HEK293 (cell line): ENCODE measurements at regions not wholly inside any gene's neighbourhood (a gene's known extent, or its start where the extent isn't known, plus 50 kb on each side); places are given as distances from the start of the nearest gene placed in this dataset.
A peak's percentile ranks its signal among the peaks of the same experiment; 100 is the strongest.

Experiments used
- CTCF ChIA-PET: fragments of 350-600 bp; formaldehyde crosslinking; extraction: SDS; loops from one replicate; lab custom pipeline; 2021; ENCODE audit warnings: antibody characterized with exemption; lab: Yijun Ruan, JAX
- POLR2A ChIA-PET: fragments of 300-600 bp; formaldehyde crosslinking; extraction: SDS; loops from one replicate; lab custom pipeline; 2020; ENCODE audit warnings: antibody characterized with exemption, inconsistent platforms; lab: Yijun Ruan, JAX
- H3K27ac ChIP-seq: fragments of 200-500 bp; sonication (Bioruptor generic); 2 replicates; pipeline ENCODE4 v1.5.1; 2014; ENCODE audit warnings: low read depth, low read length, control low read depth, inconsistent platforms; ENCODE audit errors: extremely low read depth
- H3K36me3 ChIP-seq, 2 experiments: fragments of 200-500 bp in 1 of 2; sonication (Bioruptor generic) in 1 of 2; 1 replicate in 1 of 2; 2 replicates in 1 of 2; pipeline ENCODE4 v1.5.1; 2014 to 2017; ENCODE audit warnings: inconsistent platforms in 2 of 2, low read length in 2 of 2; ENCODE audit not compliant: control insufficient read depth in 2 of 2, insufficient read depth in 1 of 2
- H3K4me1 ChIP-seq: fragments of 200-500 bp; sonication (Bioruptor generic); 2 replicates; pipeline ENCODE4 v1.5.1; 2014; ENCODE audit warnings: mild to moderate bottlenecking, low read length, inconsistent platforms; ENCODE audit not compliant: control insufficient read depth, insufficient read depth
- H3K4me3 ChIP-seq: 2 replicates; pipeline ENCODE4 v1.5.1; 2011; ENCODE audit warnings: low read depth, mild to moderate bottlenecking, control low read depth, low read length, moderate library complexity
- H3K9me3 ChIP-seq: fragments of 200-500 bp; sonication (Bioruptor generic); 2 replicates; pipeline ENCODE4 v1.5.1; 2014; ENCODE audit warnings: low read depth, low read length, inconsistent platforms; ENCODE audit not compliant: control insufficient read depth, insufficient read depth
- BCL11A ChIP-seq: fragments of 450-650 bp; formaldehyde crosslinking; IDR thresholded peaks from 2 replicates; pipeline ENCODE4 v1.5.1; 2016; ENCODE audit warnings: low read depth, missing biosample characterization, missing genetic modification characterization
- GLIS1 ChIP-seq: fragments of 450-650 bp; formaldehyde crosslinking; IDR thresholded peaks from 2 replicates; pipeline ENCODE4 v1.5.1; 2016; ENCODE audit warnings: missing biosample characterization, missing genetic modification characterization
- GLIS2 ChIP-seq: fragments of 450-650 bp; formaldehyde crosslinking; IDR thresholded peaks from 2 replicates; pipeline ENCODE4 v1.5.1; 2016; ENCODE audit warnings: missing biosample characterization, missing genetic modification characterization
- HIC1 ChIP-seq: fragments of 450-650 bp; formaldehyde crosslinking; IDR thresholded peaks from 2 replicates; pipeline ENCODE4 v1.5.1; 2016; ENCODE audit warnings: missing biosample characterization, missing genetic modification characterization
- PRDM4 ChIP-seq: fragments of 450-650 bp; formaldehyde crosslinking; IDR thresholded peaks from 2 replicates; pipeline ENCODE4 v1.5.1; 2017; ENCODE audit warnings: missing biosample characterization, missing genetic modification characterization
- REPIN1 ChIP-seq: fragments of 450-650 bp; formaldehyde crosslinking; IDR thresholded peaks from 2 replicates; pipeline ENCODE4 v1.5.1; 2017; ENCODE audit warnings: missing biosample characterization, missing genetic modification characterization, low read depth
- SCRT1 ChIP-seq: fragments of 450-650 bp; formaldehyde crosslinking; IDR thresholded peaks from 2 replicates; pipeline ENCODE4 v1.5.1; 2016; ENCODE audit warnings: missing biosample characterization, missing genetic modification characterization, borderline replicate concordance
- SP7 ChIP-seq: fragments of 450-650 bp; formaldehyde crosslinking; IDR thresholded peaks from 2 replicates; pipeline ENCODE4 v1.5.1; 2016; ENCODE audit warnings: missing biosample characterization, missing genetic modification characterization
- ZIC2 ChIP-seq: fragments of 450-650 bp; formaldehyde crosslinking; IDR thresholded peaks from 2 replicates; pipeline ENCODE4 v1.5.1; 2016; ENCODE audit warnings: missing biosample characterization, missing genetic modification characterization
- ZNF138 ChIP-seq: fragments of 450-650 bp; formaldehyde crosslinking; IDR thresholded peaks from 2 replicates; pipeline ENCODE4 v1.5.1; 2016; ENCODE audit warnings: missing biosample characterization, missing genetic modification characterization, borderline replicate concordance
- ZNF18 ChIP-seq: fragments of 450-650 bp; formaldehyde crosslinking; IDR thresholded peaks from 2 replicates; pipeline ENCODE4 v1.5.1; 2016; ENCODE audit warnings: missing biosample characterization, missing genetic modification characterization
- ZNF202 ChIP-seq: fragments of 450-650 bp; formaldehyde crosslinking; IDR thresholded peaks from 2 replicates; pipeline ENCODE4 v1.5.1; 2016; ENCODE audit warnings: missing biosample characterization, missing genetic modification characterization, borderline replicate concordance
- ZNF223 ChIP-seq: fragments of 450-650 bp; formaldehyde crosslinking; IDR thresholded peaks from 2 replicates; pipeline ENCODE4 v1.5.1; 2016; ENCODE audit warnings: missing biosample characterization, missing genetic modification characterization
- ZNF302 ChIP-seq: fragments of 450-650 bp; formaldehyde crosslinking; IDR thresholded peaks from 2 replicates; pipeline ENCODE4 v1.5.1; 2016; ENCODE audit warnings: missing biosample characterization, missing genetic modification characterization, low read depth
- ZNF335 ChIP-seq: fragments of 450-650 bp; formaldehyde crosslinking; conservative IDR thresholded peaks from 2 replicates; pipeline ENCODE4 v1.5.1; 2016; ENCODE audit warnings: missing biosample characterization, missing genetic modification characterization
- ZNF362 ChIP-seq: fragments of 450-650 bp; formaldehyde crosslinking; IDR thresholded peaks from 2 replicates; pipeline ENCODE4 v1.5.1; 2016; ENCODE audit warnings: missing biosample characterization, missing genetic modification characterization
- ZNF433 ChIP-seq: fragments of 450-650 bp; formaldehyde crosslinking; IDR thresholded peaks from 2 replicates; pipeline ENCODE4 v1.5.1; 2016; ENCODE audit warnings: missing biosample characterization, missing genetic modification characterization, low read depth
- ZNF473 ChIP-seq: fragments of 450-650 bp; formaldehyde crosslinking; IDR thresholded peaks from 2 replicates; pipeline ENCODE4 v1.5.1; 2017; ENCODE audit warnings: missing biosample characterization, missing genetic modification characterization
- ZNF48 ChIP-seq: fragments of 450-650 bp; formaldehyde crosslinking; IDR thresholded peaks from 2 replicates; pipeline ENCODE4 v1.5.1; 2016; ENCODE audit warnings: missing biosample characterization, missing genetic modification characterization
- ZNF530 ChIP-seq: fragments of 450-650 bp; formaldehyde crosslinking; IDR thresholded peaks from 2 replicates; pipeline ENCODE4 v1.5.1; 2016; ENCODE audit warnings: low read depth, missing biosample characterization, missing genetic modification characterization
- ZNF548 ChIP-seq: fragments of 450-650 bp; formaldehyde crosslinking; IDR thresholded peaks from 2 replicates; pipeline ENCODE4 v1.5.1; 2016; ENCODE audit warnings: missing biosample characterization, missing genetic modification characterization
- ZNF585B ChIP-seq: fragments of 450-650 bp; formaldehyde crosslinking; IDR thresholded peaks from 2 replicates; pipeline ENCODE4 v1.5.1; 2016; ENCODE audit warnings: missing biosample characterization, missing genetic modification characterization
- ZNF596 ChIP-seq: fragments of 450-650 bp; IDR thresholded peaks from 2 replicates; pipeline ENCODE4 v1.5.0; 2018; ENCODE audit warnings: missing biosample characterization, mild to moderate bottlenecking, missing genetic modification characterization, moderate library complexity
- ZNF629 ChIP-seq: fragments of 450-650 bp; formaldehyde crosslinking; IDR thresholded peaks from 2 replicates; pipeline ENCODE4 v1.5.1; 2017; ENCODE audit warnings: missing biosample characterization, missing genetic modification characterization
- ZNF664 ChIP-seq: fragments of 450-650 bp; formaldehyde crosslinking; IDR thresholded peaks from 2 replicates; pipeline ENCODE4 v1.5.1; 2016; ENCODE audit warnings: missing biosample characterization, missing genetic modification characterization
- ZNF707 ChIP-seq: fragments of 450-650 bp; formaldehyde crosslinking; IDR thresholded peaks from 2 replicates; pipeline ENCODE4 v1.5.1; 2016; ENCODE audit warnings: missing biosample characterization, missing genetic modification characterization
- ZNF747 ChIP-seq: fragments of 450-650 bp; formaldehyde crosslinking; IDR thresholded peaks from 2 replicates; pipeline ENCODE4 v1.5.1; 2016; ENCODE audit warnings: missing biosample characterization, missing genetic modification characterization
- ZNF792 ChIP-seq: fragments of 450-650 bp; formaldehyde crosslinking; IDR thresholded peaks from 2 replicates; pipeline ENCODE4 v1.5.1; 2016; ENCODE audit warnings: missing biosample characterization, missing genetic modification characterization
- ZSCAN30 ChIP-seq: fragments of 450-650 bp; IDR thresholded peaks from 2 replicates; pipeline ENCODE4 v1.5.1; 2018; ENCODE audit warnings: missing biosample characterization, mild to moderate bottlenecking, missing genetic modification characterization, moderate library complexity

GRCh38 chr1:201655910-201656309 is 117.0 kb downstream of the NAV1 start:
- TF ChIP-seq GLIS1 (tag by site-specific recombination) (0 out of 2 replicates have a peak, but pooled peaks have one; percentile 7), BCL11A (no peak)
- no peaks in the 10 kb centered on the region for H3K9me3 ChIP-seq
- H3K4me1 ChIP-seq: peaks cover 4% of the 10 kb centered on the region
- no peak overlapping the region for H3K4me3 ChIP-seq
- H3K27ac ChIP-seq: no peak overlapping the region
- CTCF ChIA-PET: interaction anchor here (0.8 to 1.3 kb wide), 5 partner anchors 17 to 136 kb away, joined by 3 to 4 read pairs (median 4); no protein-coding TSS in a partner anchor
- POLR2A ChIA-PET: no interaction called here
- H3K36me3 ChIP-seq: no peaks in the 10 kb centered on the region

- no peak overlapping the region for H3K4me3 ChIP-seq
- POLR2A ChIA-PET: no interaction called here
- CTCF ChIA-PET: interaction anchor here (0.9 to 1.0 kb wide), 3 partner anchors 74 to 145 kb away, joined by 3 to 4 read pairs (median 3); no protein-coding TSS in a partner anchor
- H3K36me3 ChIP-seq: no peaks in the 10 kb centered on the region
- H3K9me3 ChIP-seq: no peaks in the 10 kb centered on the region
- H3K27ac ChIP-seq: no peak overlapping the region
- H3K4me1 ChIP-seq: peaks cover 4% of the 10 kb centered on the region
- 0 out of 2 replicates have a peak, but pooled peaks have one; percentile 20 for TF ChIP-seq ZNF629 (tag by site-specific recombination)
- TF ChIP-seq ZNF747 (tag by site-specific recombination): no peak
- peak; percentile 50; the same call in 1 of the 2 replicates for TF ChIP-seq ZNF18 (tag by site-specific recombination)
- no peak for TF ChIP-seq ZNF362 (tag by site-specific recombination)
- no peak for TF ChIP-seq ZNF223 (tag by site-specific recombination)
- no peak for TF ChIP-seq ZNF433
- TF ChIP-seq REPIN1: no peak
- 0 out of 2 replicates have a peak, but pooled peaks have one; percentile 53 for TF ChIP-seq ZSCAN30
- TF ChIP-seq SCRT1: no peak
- TF ChIP-seq ZNF664 (tag by site-specific recombination): no peak
- no peak for TF ChIP-seq ZNF792
- peak; percentile 83 for TF ChIP-seq ZIC2 (tag by site-specific recombination)
- TF ChIP-seq ZNF596 (tag by site-specific recombination): no peak
- no peak for TF ChIP-seq PRDM4 (tag by site-specific recombination)
- no peak for TF ChIP-seq ZNF585B (tag by site-specific recombination)
- no peak for TF ChIP-seq ZNF302 (tag by site-specific recombination)
- no peak for TF ChIP-seq ZNF707 (tag by site-specific recombination)
- no peak for TF ChIP-seq ZNF548
- TF ChIP-seq SP7 (tag by site-specific recombination): peak; percentile 42; the same call in 1 of the 2 replicates
- TF ChIP-seq ZNF138 (tag by site-specific recombination): no peak
- no peak for TF ChIP-seq ZNF202 (tag by site-specific recombination)
- TF ChIP-seq GLIS2: peak; percentile 55; the same call in 1 of the 2 replicates
- TF ChIP-seq ZNF530 (tag by site-specific recombination): no peak
- TF ChIP-seq ZNF473 (tag by site-specific recombination): no peak
- TF ChIP-seq ZNF48: no peak
- no peak for TF ChIP-seq HIC1 (tag by site-specific recombination)
- TF ChIP-seq ZNF335 (tag by site-specific recombination): no peak
These were observed 117.5 kb downstream of the NAV1 start for GRCh38 chr1:201656311-201657032.
